Peyer's patch (tissue), 4 donors: ENCODE measurements at regions not wholly inside any gene's neighbourhood (a gene's known extent, or its start where the extent isn't known, plus 50 kb on each side); places are given as distances from the start of the nearest gene placed in this dataset.

Experiments used
- POLR2A ChIP-seq, 2 donors: fragments of 450-650 bp; IDR thresholded peaks; one replicate each; pipeline ENCODE4 v1.5.1; 2017; ENCODE audit warnings: antibody characterized with exemption in 2 of 2, mild to moderate bottlenecking in 2 of 2, moderate library complexity in 2 of 2
- TF ChIP-seq, protein P1 (sequence below), 6 experiments: fragments of 450-650 bp in 4 of 6; fragments of 200-600 bp in 2 of 6; sonication (generic) in 1 of 6; IDR thresholded peaks; one replicate each; pipeline ENCODE4 v1.5.1; 2017 to 2019; ENCODE audit warnings: antibody characterized with exemption in 6 of 6, mild to moderate bottlenecking in 3 of 6, moderate library complexity in 1 of 6

- no peak for TF ChIP-seq POLR2A (IDR thresholded peaks at IDR 0.05)
- TF ChIP-seq, protein P1, sequence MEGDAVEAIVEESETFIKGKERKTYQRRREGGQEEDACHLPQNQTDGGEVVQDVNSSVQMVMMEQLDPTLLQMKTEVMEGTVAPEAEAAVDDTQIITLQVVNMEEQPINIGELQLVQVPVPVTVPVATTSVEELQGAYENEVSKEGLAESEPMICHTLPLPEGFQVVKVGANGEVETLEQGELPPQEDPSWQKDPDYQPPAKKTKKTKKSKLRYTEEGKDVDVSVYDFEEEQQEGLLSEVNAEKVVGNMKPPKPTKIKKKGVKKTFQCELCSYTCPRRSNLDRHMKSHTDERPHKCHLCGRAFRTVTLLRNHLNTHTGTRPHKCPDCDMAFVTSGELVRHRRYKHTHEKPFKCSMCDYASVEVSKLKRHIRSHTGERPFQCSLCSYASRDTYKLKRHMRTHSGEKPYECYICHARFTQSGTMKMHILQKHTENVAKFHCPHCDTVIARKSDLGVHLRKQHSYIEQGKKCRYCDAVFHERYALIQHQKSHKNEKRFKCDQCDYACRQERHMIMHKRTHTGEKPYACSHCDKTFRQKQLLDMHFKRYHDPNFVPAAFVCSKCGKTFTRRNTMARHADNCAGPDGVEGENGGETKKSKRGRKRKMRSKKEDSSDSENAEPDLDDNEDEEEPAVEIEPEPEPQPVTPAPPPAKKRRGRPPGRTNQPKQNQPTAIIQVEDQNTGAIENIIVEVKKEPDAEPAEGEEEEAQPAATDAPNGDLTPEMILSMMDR (IDR thresholded peaks at IDR 0.05) = no peak
Observed at GRCh38 chr3:66629150-66629981, 128.5 kb upstream of the LRIG1 start.
